GM12878 (cell line): ENCODE measurements at regions not wholly inside any gene's neighbourhood (a gene's known extent, or its start where the extent isn't known, plus 50 kb on each side); places are given as distances from the start of the nearest gene placed in this dataset.

Experiments
- ATAC-seq: fragments of 200-7000 bp; cut with Tn5 transposase; 3 replicates; pipeline ENCODE4 v1.9.1; 2020; ENCODE audit warnings: mild to moderate bottlenecking, moderate library complexity
- BruUV-seq: library from RNA; stranded (reverse); fragments of 400-500 nt; replicated peaks from 2 replicates; lab custom pipeline; 2021; lab: Mats Ljungman, UMichigan
- CTCF ChIA-PET: fragments of 300-600 bp; sonication (Branson Sonifier 250); formaldehyde crosslinking; extraction: SDS; loops from one replicate; lab custom pipeline; 2021; ENCODE audit warnings: inconsistent platforms; lab: Yijun Ruan, JAX
- POLR2A ChIA-PET: fragments of 350-600 bp; formaldehyde crosslinking; extraction: SDS; loops from one replicate; lab custom pipeline; 2021; ENCODE audit warnings: inconsistent platforms; lab: Charles Lee
- RAD21 ChIA-PET: fragments of 300-600 bp; sonication (Branson Sonifier 250); formaldehyde crosslinking; loops from one replicate; lab custom pipeline; 2023; ENCODE audit warnings: antibody characterized with exemption; ENCODE audit not compliant: unreplicated experiment; lab: Charles Lee
- SMC1A ChIA-PET: fragments of 300-600 bp; sonication (Branson Sonifier 250); formaldehyde crosslinking; loops from one replicate; lab custom pipeline; 2023; ENCODE audit not compliant: unreplicated experiment, uncharacterized antibody; lab: Charles Lee
- DNase-seq: peaks from one replicate; pipeline ENCODE4 v3.0.0-alpha.2; 2011; ENCODE audit warnings: low read depth, low spot score
- FAIRE-seq: peaks from 3 replicates; lab custom pipeline; 2011; peaks lifted over from hg19 to GRCh38; lab: Jason Lieb, UNC
- H2AFZ ChIP-seq: 2 replicates; pipeline ENCODE4 v1.6.0; 2011; ENCODE audit warnings: low read depth, low read length, control low read depth; ENCODE audit not compliant: control insufficient read depth
- H3K27ac ChIP-seq: 2 replicates; pipeline ENCODE4 v1.5.1; 2011; ENCODE audit warnings: control low read depth; ENCODE audit not compliant: control insufficient read depth, insufficient read depth
- H3K27me3 ChIP-seq, 2 experiments: replicated peaks in 1 of 2; 2 replicates each; pipeline versions ENCODE4 v1.6.0 to v1.6.1; 2011; ENCODE audit warnings: low read length in 1 of 2; ENCODE audit not compliant: control insufficient read depth in 2 of 2, insufficient read depth in 2 of 2
- H3K36me3 ChIP-seq, 2 experiments: 2 replicates each; pipeline ENCODE4 v1.5.1; 2011; ENCODE audit warnings: low read length in 1 of 2; ENCODE audit not compliant: control insufficient read depth in 2 of 2, insufficient read depth in 2 of 2
- H3K4me1 ChIP-seq: 2 replicates; pipeline ENCODE4 v1.6.1; 2011; ENCODE audit warnings: mild to moderate bottlenecking, low read length, moderate library complexity, mixed read lengths; ENCODE audit not compliant: control insufficient read depth, insufficient read depth
- H3K4me2 ChIP-seq: 2 replicates; pipeline ENCODE4 v1.6.0; 2011; ENCODE audit warnings: control low read depth; ENCODE audit not compliant: control insufficient read depth, insufficient read depth
- H3K4me3 ChIP-seq: fragments of 200-600 bp; sonication (generic); 2 replicates; pipeline ENCODE4 v1.5.1; 2016
- H3K79me2 ChIP-seq: 2 replicates; pipeline ENCODE4 v1.6.0; 2011; ENCODE audit warnings: low read length; ENCODE audit not compliant: control insufficient read depth, insufficient read depth
- H3K9ac ChIP-seq: 2 replicates; pipeline ENCODE4 v1.8.0; 2011; ENCODE audit warnings: low read length, control low read depth, mixed read lengths; ENCODE audit not compliant: control insufficient read depth, insufficient read depth
- H3K9me3 ChIP-seq: replicated peaks from 3 replicates; pipeline ENCODE4 v1.5.1; 2011; ENCODE audit warnings: mild to moderate bottlenecking, low read length; ENCODE audit not compliant: control insufficient read depth, insufficient read depth
- H4K20me1 ChIP-seq: 2 replicates; pipeline ENCODE4 v1.6.0; 2011; ENCODE audit not compliant: control insufficient read depth, insufficient read depth
- CEBPZ ChIP-seq: fragments of 150-350 bp; IDR thresholded peaks from 2 replicates; pipeline ENCODE4 v1.6.1; 2016; ENCODE audit warnings: low read depth, low read length
- KAT2A ChIP-seq: conservative IDR thresholded peaks from 2 replicates; pipeline ENCODE4 v1.6.1; 2011; ENCODE audit warnings: low read depth, low read length; ENCODE audit not compliant: control insufficient read depth
- RB1 ChIP-seq: fragments of 450-650 bp; formaldehyde crosslinking; IDR thresholded peaks from 2 replicates; pipeline ENCODE4 v1.6.1; 2017; ENCODE audit warnings: mild to moderate bottlenecking, borderline replicate concordance
- ZBTB11 ChIP-seq: fragments of 450-650 bp; formaldehyde crosslinking; IDR thresholded peaks from 2 replicates; pipeline ENCODE4 v1.5.0; 2022; ENCODE audit warnings: mild to moderate bottlenecking, missing genetic modification characterization
- WGBS: methylation state at CpG from one replicate; pipeline ENCODE4 v1.1.6; 2016; ENCODE audit warnings: low lambda C conversion rate; ENCODE audit not compliant: insufficient replicate concordance, insufficient coverage; ENCODE audit errors: missing lambda C conversion rate; 5-methylcytosine and 5-hydroxymethylcytosine counted together
- in situ Hi-C: fragments of 300-500 bp; cut with MboI; formaldehyde crosslinking; loops from 9 replicates; pipeline ENCODE4 v1.14.3; 2018; ENCODE audit warnings: mixed read lengths
- intact Hi-C: fragments of 100-400 bp; cut with micrococcal nuclease; formaldehyde crosslinking; loops from one replicate; pipeline ENCODE4 v1.14.2; 2022; ENCODE audit not compliant: unreplicated experiment
- TF ChIP-seq, protein P1 (sequence below): IDR thresholded peaks from 2 replicates; pipeline ENCODE4 v1.6.1; 2011; ENCODE audit warnings: borderline replicate concordance, low read depth, mild to moderate bottlenecking, moderate library complexity, mixed read lengths, low read length; ENCODE audit not compliant: insufficient read depth; ENCODE audit errors: extremely low read length

- intact Hi-C loops = no loop called here
- Histone ChIP-seq H4K20me1 (no peaks in the 10 kb centered on the region), H3K4me3 (no peak overlapping the region), H3K9ac (no peak overlapping the region), H3K4me1 (no peaks in the 10 kb centered on the region), H2AFZ (no peak overlapping the region), H3K36me3 (no peaks in the 10 kb centered on the region), H3K4me2 (no peak overlapping the region), H3K79me2 (no peaks in the 10 kb centered on the region), H3K27ac (no peak overlapping the region), H3K27me3 (no peaks in the 10 kb centered on the region), H3K9me3 (no peaks in the 10 kb centered on the region)
- ChIA-PET CTCF (no interaction called here), POLR2A (no interaction called here), RAD21 (no interaction called here), SMC1A (no interaction called here)
- no peak for FAIRE-seq
- DNase-seq = no peak
- no TSS peak for BruUV-seq
- TF ChIP-seq CEBPZ (no peak), KAT2A (no peak), RB1 (no peak), ZBTB11 (CRISPR knock-in tag) (no peak)
- TF ChIP-seq, protein P1, sequence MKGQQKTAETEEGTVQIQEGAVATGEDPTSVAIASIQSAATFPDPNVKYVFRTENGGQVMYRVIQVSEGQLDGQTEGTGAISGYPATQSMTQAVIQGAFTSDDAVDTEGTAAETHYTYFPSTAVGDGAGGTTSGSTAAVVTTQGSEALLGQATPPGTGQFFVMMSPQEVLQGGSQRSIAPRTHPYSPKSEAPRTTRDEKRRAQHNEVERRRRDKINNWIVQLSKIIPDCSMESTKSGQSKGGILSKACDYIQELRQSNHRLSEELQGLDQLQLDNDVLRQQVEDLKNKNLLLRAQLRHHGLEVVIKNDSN = no peak
- ATAC-seq = no peak
- WGBS = 10% methylated on average over 2 of the region's 2 CpGs
- in situ Hi-C loops = no loop called here
These were observed 1293.0 kb downstream of the REEP3 start for GRCh38 chr10:64814201-64814600.
